Activated CD8-positive, alpha-beta memory T cell treated with anti-CD3 and anti-CD28 coated beads, Interleukin-2, amount 50 U/mL, for 24 hours (primary cell): ENCODE measurements at regions not wholly inside any gene's neighbourhood (a gene's known extent, or its start where the extent isn't known, plus 50 kb on each side); places are given as distances from the start of the nearest gene placed in this dataset.

Source experiments
- DNase-seq: peaks from one replicate; pipeline ENCODE4 v3.0.0-alpha.2; 2020; ENCODE audit errors: extremely low read depth

DNA sequence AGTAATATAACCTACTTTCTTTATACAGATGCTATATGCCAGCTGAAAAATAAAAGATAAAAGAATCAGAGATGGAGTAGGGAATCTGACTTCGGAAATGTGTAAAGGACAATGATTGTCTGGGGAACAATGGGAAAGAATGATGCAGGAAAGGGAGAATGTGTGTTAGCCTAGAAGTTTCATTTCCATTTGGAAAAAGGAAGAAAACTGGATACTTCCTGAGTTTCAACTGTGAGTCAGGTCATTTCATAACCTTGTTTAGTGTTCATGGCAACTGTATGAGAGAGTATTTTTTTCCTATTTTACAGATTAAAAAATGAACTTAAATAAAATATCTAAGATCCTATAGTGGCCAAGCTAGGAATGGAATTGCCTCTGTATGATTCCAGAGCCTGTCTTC lies 261.3 kb upstream of the NECTIN3 start:
- no peak for DNase-seq

DNA sequence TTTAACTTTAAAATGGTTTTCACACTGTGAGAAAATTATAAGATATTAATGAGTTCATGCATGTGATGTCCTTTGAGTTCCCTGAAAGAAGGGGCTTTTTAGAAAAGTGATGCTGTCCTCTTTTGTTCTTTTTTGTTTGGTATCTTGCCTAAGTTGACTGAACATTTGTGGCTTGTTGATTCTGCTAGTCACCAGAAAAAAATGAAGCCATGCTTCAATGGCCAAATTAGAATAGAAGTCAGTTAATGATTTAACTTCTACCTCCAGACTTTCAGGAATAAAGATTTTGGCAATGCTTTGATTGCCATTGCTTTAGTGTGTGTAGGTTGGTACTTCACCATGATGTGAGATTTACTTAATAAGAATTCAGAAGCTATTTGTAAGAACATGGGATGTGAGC lies 260.6 kb upstream of the NECTIN3 start:
- no peak for DNase-seq

DNA sequence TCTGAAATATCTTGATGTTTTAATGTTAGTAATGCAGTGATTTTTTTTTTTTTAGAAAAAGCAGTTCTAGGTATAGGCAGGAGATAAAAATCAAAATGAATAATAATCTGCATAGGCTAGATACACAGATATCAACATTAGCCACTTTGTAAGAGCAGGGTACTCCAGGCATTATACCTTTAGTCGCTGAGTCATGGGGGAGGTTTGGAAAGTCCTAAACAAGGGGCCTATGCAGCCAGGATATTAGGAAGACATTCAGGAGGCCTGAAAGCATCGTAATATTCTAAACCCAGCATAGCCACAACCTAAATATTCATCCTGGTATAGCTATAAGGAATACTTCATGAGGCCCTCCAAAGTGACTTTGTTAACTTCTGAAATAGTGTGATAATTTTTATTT lies 258.1 kb upstream of the NECTIN3 start:
- DNase-seq = no peak

DNA sequence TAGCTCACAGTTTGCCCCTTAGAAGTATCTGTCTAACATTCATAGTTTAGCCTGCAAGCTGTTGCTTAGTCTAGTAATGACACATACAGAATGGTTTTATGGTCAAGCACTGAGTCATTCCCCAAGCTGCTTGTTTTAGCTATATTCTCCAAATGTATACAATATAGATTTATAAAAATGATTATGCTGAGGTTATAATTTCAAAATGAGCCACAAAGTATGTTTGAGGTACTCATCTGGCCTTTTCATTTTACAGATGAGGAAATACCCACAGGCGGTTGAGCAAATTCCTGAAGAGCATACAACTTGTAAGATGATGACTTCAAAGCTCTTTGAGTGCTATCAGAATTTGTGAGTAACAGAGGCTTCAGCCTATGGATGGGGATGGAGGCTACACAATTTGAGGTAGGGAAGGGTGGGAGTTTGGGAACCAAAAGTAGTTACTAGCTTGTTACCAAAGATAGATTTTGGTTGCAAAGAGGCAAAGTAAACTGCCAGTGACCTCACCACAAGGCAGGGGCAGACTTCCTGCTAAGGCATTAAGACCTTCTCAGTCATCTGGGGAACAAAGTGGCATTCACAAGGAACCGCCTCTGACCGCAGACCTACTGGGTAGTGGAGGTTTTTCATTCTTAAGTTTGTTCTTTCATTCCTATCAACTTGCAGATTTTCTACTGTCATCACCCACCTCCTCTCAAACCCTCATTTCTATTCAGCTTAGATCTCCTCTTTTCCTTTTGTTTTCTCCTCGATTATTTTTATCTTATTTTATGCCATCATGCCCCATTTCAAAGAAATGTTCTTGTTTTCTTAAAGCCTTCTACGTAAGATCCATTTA lies 257.2 kb upstream of the NECTIN3 start:
- no peak for DNase-seq

DNA sequence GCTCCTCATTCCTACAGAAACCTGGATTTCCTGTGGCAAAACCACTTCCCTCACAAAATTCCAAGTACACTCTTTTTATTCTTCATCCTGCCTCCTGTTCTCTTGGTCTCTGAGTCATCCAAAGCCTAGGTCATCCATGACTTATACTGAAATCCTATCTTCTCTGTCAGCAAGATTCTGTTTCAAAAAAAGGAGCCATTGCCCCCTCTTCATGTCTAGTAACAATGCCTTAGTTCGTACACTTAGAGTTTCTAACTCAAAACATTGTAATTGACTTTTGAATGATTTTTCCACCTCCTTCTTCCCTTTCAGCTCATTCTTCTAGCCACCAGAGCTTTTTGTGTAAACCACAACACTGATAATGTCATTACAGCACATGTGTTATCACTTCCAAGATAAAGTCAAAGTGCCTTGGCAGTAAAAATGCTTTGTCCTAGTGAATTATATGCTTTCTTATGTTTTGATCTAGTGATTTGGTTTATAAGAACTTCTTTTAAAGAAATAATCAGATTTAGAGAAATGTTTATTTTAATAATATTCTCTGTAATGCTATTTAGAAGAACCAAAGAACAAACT lies 256.5 kb upstream of the NECTIN3 start:
- no peak for DNase-seq

DNA sequence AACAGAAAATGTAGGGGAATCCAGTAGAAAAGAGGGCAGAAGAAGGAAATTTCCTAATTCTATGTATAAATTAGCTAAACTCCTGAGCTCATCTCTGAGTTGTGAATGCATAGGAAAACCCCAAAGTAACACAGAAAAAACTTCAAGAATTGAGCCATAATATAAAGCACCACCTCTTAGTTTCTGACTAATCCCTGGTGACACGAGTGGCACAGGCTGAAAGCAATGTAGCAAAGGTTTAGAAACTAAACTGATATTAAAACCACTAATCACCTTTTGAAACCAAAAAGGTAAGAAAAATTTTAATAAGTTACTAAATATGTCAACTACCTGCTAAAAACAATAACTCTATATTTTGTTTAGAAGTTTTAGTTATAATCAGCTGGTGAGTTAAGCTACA lies 255.6 kb upstream of the NECTIN3 start:
- DNase-seq = no peak

DNA sequence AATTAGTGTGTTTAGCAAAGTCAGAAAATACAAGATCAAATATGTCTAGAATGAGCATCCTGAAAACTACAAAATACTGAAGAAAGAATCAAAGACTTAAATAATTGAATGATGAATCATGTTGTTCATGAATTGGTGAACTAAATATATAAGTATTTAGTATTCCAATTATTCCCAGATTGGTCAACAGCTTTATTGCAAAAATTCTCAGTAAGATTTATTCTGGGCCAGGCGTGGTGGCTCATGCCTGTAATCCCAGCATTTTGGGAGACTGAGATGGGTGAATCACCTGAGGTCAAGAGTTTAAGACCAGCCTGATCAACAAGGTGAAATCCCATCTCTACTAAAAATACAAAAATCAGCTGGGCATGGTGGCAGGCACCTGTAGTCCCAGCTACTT lies 250.0 kb upstream of the NECTIN3 start:
- no peak for DNase-seq

DNA sequence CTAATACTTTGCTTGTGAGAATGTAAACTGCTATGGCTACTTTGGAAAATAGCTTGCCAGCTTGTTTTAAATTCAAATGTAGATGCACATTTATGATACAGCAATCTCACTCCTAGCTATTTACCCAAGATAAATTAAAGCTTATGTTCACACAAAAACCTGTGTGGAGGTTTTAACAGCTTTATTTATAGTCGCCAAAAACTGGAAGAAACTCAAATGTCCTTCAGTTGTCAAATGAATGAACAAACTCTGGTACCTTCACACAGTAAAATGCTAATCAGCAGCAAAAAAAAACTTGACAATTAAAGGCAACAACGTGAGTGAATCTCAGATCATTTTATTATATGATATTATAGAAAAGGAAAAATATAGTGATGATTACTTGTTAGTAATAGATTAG lies 248.6 kb upstream of the NECTIN3 start:
- DNase-seq = no peak

DNA sequence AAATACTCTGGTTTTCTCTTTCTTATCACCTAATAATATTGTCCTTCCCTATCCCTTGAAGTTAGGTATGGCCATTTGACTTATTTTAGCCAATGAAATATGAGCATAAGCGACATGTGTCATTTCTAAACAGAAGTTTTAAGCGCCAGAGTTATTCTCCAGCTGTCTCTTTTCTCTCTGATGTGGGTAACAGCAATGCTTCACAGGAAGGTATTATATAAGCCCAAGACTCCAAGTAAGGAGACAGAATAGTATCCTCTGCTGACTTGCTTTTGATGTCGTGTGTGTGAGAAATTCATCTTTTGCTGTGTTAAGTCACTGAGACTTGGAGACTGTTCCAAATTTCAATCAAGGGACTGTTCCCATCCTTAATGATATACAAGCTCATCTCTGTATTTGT lies 224.6 kb upstream of the NECTIN3 start:
- DNase-seq = no peak

DNA sequence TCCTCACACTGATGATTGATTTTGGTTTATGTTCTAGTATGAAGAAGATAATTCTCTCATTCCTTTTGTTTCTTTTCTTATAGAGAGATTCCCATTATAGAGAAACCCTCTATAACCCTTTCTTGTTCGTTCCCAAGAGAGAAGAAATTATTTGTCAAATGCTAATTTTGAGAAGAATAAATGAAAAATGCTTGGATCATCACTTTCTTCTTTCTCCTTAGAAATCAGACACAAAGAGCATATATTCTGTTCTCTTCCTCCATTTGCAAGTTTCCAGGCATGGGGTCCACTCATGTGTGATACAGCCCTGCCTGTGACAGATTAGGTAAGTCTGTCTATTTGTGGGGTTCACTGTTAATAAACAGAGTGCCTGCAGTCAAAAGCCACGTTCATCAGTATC lies 222.6 kb upstream of the NECTIN3 start:
- no peak for DNase-seq

DNA sequence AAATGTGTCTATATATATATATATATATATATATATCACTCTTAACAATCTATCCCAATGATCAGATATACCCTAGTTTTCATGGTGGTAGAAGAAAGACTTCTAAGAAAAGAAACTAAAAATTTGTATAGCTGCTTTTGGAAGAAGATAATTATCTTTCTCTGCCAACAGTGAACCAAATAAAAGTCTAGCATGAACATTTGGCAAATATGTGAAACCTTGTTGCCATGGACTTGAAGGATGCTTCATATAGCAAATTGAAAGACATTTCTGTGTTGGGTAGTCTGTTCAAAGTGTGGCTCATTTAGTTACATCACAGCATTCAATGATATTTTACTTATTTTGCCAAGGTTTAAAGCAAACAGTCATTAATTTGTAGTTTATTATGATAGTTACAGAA lies 219.9 kb upstream of the NECTIN3 start:
- DNase-seq = no peak

DNA sequence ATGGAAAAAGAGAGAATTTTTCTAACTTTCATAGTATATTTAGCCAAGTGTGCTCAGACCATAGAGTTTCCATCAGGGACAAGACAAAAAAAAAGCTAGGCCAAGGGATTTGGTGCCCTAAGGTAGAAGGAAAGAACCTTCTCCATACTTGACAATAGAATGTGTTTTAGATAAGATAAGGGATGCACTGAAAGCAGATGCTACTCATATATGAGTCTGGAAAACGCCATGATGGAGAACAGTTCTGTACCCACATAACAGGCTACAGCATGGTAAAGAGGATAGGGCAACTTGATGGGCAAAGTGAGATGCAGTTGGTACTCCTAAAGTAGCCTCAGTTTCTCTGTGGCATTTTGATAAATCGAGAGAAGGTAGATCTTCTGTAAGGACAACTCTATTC lies 216.4 kb upstream of the NECTIN3 start:
- no peak for DNase-seq

DNA sequence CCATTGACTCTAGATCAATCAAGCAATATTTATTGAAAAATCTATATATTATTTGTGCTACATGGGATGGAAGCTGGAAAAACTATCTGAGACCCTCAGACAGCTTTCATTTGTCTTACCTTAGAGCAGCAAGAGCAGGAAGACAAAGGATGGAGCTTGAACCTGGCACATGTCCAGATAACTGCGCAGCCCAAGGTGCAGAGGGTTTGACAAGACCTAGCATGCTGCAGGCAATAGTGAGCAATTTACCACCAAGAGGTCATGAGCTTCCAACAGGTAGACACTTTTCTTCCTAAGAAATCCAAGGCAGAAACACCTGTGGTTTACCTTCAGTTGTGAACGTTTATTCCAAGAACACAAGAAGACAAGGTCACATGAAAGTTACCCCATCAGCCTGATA lies 214.7 kb upstream of the NECTIN3 start:
- no peak for DNase-seq

DNA sequence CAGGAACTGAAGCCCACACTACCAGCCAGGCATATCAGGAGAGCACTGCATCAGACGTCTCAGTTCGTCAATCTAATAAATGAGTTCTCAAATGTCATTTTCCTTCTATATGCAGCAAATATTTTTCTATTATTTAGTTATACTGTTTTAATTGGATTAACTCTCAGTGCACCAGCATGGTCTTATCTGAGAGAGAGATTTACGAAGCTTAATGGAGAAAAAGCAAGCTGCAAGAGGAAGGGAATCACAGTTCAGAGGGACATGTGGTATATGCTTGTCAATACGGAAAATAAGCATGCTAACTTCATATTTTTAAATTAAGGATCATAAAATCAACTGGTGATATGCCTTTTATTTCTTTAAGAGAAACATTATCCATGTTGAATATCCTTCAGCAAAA lies 213.1 kb upstream of the NECTIN3 start:
- no peak for DNase-seq

DNA sequence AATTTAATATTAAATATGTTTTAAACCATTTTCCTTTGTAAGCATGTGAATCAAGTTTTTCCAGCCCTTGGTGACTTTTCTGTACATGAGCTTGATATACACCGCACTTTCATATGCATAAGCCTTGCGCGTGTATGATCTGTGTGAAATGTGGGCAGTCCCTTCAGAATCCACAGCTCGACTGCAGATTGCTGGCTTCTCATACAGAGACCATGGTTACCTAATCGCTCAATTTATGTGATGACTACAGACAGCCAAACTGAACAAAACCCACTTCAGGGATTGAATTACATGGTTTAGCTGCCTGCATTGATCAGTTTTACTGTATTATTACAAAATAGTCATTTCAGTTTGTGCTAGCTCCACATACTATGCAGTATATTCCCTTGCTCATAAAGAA lies 212.3 kb upstream of the NECTIN3 start:
- no peak for DNase-seq

DNA sequence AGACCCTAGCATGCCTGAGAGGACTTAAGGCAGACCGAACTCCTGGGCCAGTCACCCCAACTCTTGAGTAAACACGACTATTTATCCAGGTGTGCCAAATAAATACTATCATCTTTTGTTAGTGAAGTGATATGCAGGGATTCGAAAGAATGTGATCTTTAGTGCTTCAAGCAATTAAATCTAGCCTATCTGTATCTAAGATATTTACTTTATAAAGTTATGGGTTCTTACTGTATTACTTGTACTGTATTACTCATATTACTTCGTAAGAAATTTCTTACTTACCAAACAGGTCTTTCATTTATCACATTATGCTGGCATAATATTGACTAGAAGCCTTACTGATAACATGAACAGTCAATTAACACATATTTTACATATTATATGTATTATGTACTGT lies 211.6 kb upstream of the NECTIN3 start:
- DNase-seq = no peak

DNA sequence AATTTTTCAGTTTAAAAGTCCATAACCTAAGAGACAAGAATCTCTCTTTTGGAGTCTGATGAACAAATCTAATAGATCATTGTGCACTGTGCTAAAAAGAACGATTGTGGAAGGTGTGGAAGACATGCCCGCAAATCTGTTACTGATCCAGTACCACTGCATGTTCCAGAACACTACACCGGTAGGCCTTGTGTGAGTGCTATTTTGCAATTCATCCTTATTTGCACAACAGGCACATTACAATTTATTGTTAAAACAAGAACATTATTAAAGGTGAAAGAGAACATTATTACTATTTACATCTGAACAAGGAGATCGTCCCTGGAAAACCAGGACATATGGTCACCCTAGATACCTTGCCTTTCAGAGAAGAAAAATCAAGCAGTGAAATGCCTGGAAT lies 205.7 kb upstream of the NECTIN3 start:
- no peak for DNase-seq

DNA sequence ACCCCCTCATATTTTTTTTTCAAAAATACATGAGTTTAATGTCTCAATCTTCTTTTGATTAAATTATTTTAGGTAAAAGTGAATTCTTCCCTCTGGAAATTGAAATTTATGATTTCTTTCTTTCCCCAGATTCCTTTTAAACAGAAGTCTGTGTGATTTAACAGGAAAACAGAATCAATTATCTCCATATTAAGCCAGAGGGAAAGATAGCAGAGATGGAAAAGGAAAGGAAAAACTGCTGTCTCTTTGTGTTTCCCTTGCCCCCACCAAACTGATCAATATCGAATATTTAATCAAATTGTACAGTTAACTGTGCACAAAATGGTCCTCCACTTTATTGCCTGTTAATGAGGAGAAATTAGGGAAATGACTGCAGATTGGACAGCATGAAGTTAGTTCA lies 203.5 kb upstream of the NECTIN3 start:
- DNase-seq = no peak

DNA sequence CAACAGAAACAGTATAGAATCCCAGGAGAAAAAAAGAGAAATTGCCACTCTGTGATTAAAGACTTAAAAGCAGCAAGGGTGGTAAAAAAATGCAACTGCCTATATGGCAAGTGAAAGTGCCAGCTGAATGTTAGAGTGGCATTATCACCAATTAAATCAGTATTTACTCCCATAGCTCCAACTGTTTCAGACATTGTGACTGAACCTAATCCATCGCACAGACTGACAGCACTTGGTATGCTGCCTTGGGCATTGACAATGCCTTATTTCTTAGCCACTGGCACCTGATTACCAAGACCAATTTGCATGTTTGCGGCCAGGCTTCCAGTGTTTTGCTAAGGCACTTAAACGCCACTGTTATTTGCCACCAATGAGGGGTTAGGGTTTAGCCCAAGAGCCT lies 201.9 kb upstream of the NECTIN3 start:
- no peak for DNase-seq

DNA sequence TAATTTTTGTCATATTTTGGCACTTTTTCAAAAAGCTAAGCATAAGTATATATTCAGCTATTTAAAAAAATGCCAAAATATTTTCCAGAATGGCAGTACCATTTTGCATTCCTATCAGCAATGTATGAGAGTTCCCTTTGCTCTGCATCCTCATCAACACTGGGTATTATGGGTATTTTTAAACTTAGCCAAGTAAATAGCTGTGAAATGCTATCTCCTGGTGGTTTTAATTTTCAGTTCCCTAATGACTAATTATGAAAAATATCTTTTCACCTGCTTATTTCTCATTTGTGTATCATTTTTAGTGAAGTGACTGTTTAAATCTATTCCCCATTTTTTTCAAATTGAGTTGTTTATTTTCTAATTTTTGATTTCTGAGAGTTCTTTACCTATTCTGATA lies 199.7 kb upstream of the NECTIN3 start:
- no peak for DNase-seq

DNA sequence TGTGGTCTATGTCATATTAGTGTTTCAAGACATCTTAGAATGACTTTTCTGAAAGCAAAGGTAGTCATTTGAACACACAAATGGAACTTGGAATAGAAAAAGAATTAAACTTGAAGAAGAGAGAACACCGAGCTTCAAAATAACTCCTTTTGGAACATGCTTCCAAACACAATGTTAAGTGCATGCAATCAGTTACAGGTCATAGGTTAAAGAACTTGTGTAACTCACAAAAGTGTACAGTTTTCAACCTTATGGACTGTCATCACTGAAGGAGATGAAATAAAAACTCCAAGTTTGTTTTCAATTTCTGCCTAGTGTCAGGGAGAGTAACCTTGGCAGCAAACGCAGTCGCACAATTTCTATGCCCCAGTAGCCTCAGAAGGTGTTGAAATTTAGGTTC lies 192.9 kb upstream of the NECTIN3 start:
- no peak for DNase-seq

DNA sequence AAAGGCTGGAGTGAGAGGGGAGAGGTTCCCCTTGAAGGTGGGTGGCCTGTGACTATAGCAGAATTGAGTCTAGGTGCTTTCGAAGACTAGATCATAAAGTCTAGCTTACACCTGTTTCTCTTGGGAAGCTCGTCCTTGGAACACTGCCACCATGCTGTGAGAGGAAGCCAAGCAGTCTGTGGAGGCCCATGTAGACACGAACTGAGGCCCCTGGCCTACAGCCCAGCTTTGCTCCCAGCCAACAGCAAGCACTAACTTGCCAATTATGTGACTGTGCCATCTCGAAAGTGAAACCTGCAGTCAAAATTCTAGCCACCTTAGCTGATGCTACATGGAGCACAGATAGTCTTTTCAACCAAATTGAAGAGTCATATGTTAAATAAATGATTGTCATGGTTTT lies 190.5 kb upstream of the NECTIN3 start:
- no peak for DNase-seq

DNA sequence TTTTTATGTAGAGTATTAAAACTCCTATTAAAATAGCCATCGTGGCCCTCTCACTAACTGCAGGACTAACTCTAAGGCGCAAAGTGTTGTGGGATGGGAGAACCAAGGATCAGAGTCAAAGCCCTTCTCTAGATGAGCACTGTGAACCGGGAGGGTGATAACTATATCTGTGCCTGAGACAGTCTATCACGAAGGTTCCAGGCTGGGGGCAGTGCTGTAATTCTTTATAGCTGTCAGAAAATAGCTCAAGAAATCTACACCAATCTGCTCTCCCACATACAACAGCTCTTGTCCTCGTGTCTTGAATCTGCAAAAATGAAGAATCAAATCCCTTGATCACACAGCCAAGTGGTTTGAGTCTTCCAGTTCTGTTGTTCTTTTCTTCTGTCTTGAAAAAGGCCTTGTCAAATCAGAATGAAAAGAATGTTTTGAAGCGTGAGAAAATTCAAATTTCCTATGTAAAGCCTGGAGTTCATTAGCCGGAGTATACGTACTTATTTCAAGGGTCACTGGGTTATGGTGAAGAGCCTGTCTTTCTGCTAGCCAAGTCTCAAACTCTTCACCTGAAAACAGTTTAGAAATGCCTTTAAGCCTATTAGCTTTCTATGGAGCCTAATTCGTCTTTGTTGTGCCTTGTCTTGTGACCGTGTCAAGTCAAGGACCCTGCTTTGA lies 185.3 kb upstream of the NECTIN3 start:
- no peak for DNase-seq
